ENCODE measurements at regions not wholly inside any gene's neighbourhood (a gene's known extent, or its start where the extent isn't known, plus 50 kb on each side); places are given as distances from the start of the nearest gene placed in this dataset.

- no peaks in the 10 kb centered on the region for H3K36me3 ChIP-seq (ENCODE audit: insufficient read depth)
- no peaks in the 10 kb centered on the region for H3K4me1 ChIP-seq (ENCODE audit: low read depth, poor library complexity, severe bottlenecking)
- H3K9ac ChIP-seq: no peak overlapping the region
- TF ChIP-seq CTCF (conservative IDR thresholded peaks at IDR 0.05; ENCODE audit: low read depth, low read length): no peak
- H3K27me3 ChIP-seq (ENCODE audit: insufficient read depth, low read depth): no peaks in the 10 kb centered on the region
- H3K27ac ChIP-seq: no peak overlapping the region
- no peak overlapping the region for H3K4me2 ChIP-seq
- no peak overlapping the region for H3K4me3 ChIP-seq (IDR thresholded peaks at IDR 0.05; ENCODE audit: insufficient read depth, low read depth, low read length)
- no peaks in the 10 kb centered on the region for H4K20me1 ChIP-seq (ENCODE audit: insufficient read depth)
- no peaks in the 10 kb centered on the region for H3K79me2 ChIP-seq (ENCODE audit: insufficient read depth, low read depth)
- no peak overlapping the region for H2AFZ ChIP-seq (ENCODE audit: low read depth)
Measured at GRCh38 chr9:75728391-75728790, 162.1 kb upstream of the PCSK5 start.

GRCh38 chr9:75734802-75735201 lies 155.7 kb upstream of the PCSK5 start:
- H3K27ac ChIP-seq: no peak overlapping the region
- H3K9ac ChIP-seq: no peak overlapping the region
- no peaks in the 10 kb centered on the region for H3K79me2 ChIP-seq (ENCODE audit: insufficient read depth, low read depth)
- no peaks in the 10 kb centered on the region for H3K36me3 ChIP-seq (ENCODE audit: insufficient read depth)
- no peaks in the 10 kb centered on the region for H4K20me1 ChIP-seq (ENCODE audit: insufficient read depth)
- no peak overlapping the region for H3K4me3 ChIP-seq (IDR thresholded peaks at IDR 0.05; ENCODE audit: insufficient read depth, low read depth, low read length)
- no peaks in the 10 kb centered on the region for H3K4me1 ChIP-seq (ENCODE audit: low read depth, poor library complexity, severe bottlenecking)
- TF ChIP-seq CTCF (conservative IDR thresholded peaks at IDR 0.05; ENCODE audit: low read depth, low read length): no peak
- H3K27me3 ChIP-seq (ENCODE audit: insufficient read depth, low read depth): no peaks in the 10 kb centered on the region
- H3K4me2 ChIP-seq: no peak overlapping the region
- no peak overlapping the region for H2AFZ ChIP-seq (ENCODE audit: low read depth)

- H3K4me3 ChIP-seq (IDR thresholded peaks at IDR 0.05; ENCODE audit: insufficient read depth, low read depth, low read length): no peak overlapping the region
- no peak overlapping the region for H3K4me2 ChIP-seq
- H3K4me1 ChIP-seq (ENCODE audit: low read depth, poor library complexity, severe bottlenecking): no peaks in the 10 kb centered on the region
- no peaks in the 10 kb centered on the region for H3K36me3 ChIP-seq (ENCODE audit: insufficient read depth)
- no peaks in the 10 kb centered on the region for H4K20me1 ChIP-seq (ENCODE audit: insufficient read depth)
- no peak overlapping the region for H3K27ac ChIP-seq
- TF ChIP-seq CTCF (conservative IDR thresholded peaks at IDR 0.05; ENCODE audit: low read depth, low read length): no peak
- H3K27me3 ChIP-seq (ENCODE audit: insufficient read depth, low read depth): no peaks in the 10 kb centered on the region
- H2AFZ ChIP-seq (ENCODE audit: low read depth): no peak overlapping the region
- H3K9ac ChIP-seq: no peak overlapping the region
- no peaks in the 10 kb centered on the region for H3K79me2 ChIP-seq (ENCODE audit: insufficient read depth, low read depth)
Measured at GRCh38 chr9:75739884-75740611, 150.4 kb upstream of the PCSK5 start.

GRCh38 chr9:75743855-75744254 lies 146.6 kb upstream of the PCSK5 start:
- Histone ChIP-seq H3K4me2 (no peak overlapping the region), H3K27ac (no peak overlapping the region), H2AFZ (ENCODE audit: low read depth) (no peak overlapping the region), H3K27me3 (ENCODE audit: insufficient read depth, low read depth) (no peaks in the 10 kb centered on the region), H4K20me1 (ENCODE audit: insufficient read depth) (no peaks in the 10 kb centered on the region), H3K79me2 (ENCODE audit: insufficient read depth, low read depth) (no peaks in the 10 kb centered on the region), H3K36me3 (ENCODE audit: insufficient read depth) (no peaks in the 10 kb centered on the region), H3K4me1 (ENCODE audit: low read depth, poor library complexity, severe bottlenecking) (no peaks in the 10 kb centered on the region), H3K4me3 (IDR thresholded peaks at IDR 0.05; ENCODE audit: insufficient read depth, low read depth, low read length) (no peak overlapping the region), H3K9ac (no peak overlapping the region)
- no peak for TF ChIP-seq CTCF (conservative IDR thresholded peaks at IDR 0.05; ENCODE audit: low read depth, low read length)
